Progenitor cell of endocrine pancreas (in vitro differentiated cells): ENCODE measurements at regions not wholly inside any gene's neighbourhood (a gene's known extent, or its start where the extent isn't known, plus 50 kb on each side); places are given as distances from the start of the nearest gene placed in this dataset.
A peak's percentile ranks its signal among the peaks of the same experiment; 100 is the strongest.
"Not testable (repeated sequence)": the region's sequence is repeated elsewhere in the genome, so short reads cannot be mapped to it uniquely, and the experiment has no call there.

Source experiments
- DNase-seq: peaks from one replicate; pipeline ENCODE4 v3.0.0; 2021; ENCODE audit warnings: low spot score; ENCODE audit not compliant: unreplicated experiment
- H3K27ac Mint-ChIP-seq: 2 replicates; pipeline ENCODE4 v1.8.0; 2021; ENCODE audit warnings: mild to moderate bottlenecking, moderate library complexity, mixed read lengths
- H3K27me3 Mint-ChIP-seq: 2 replicates; pipeline ENCODE4 v1.8.0; 2021; ENCODE audit warnings: mixed read lengths
- H3K36me3 Mint-ChIP-seq: 2 replicates; pipeline ENCODE4 v1.8.0; 2022; ENCODE audit warnings: mixed read lengths; ENCODE audit not compliant: insufficient read depth
- H3K4me1 Mint-ChIP-seq: 2 replicates; pipeline ENCODE4 v1.8.0; 2021; ENCODE audit warnings: low read depth, mixed read lengths
- H3K4me3 Mint-ChIP-seq: 2 replicates; pipeline ENCODE4 v1.8.0; 2021; ENCODE audit warnings: low read depth, mild to moderate bottlenecking, moderate library complexity, mixed read lengths
- H3K9me3 Mint-ChIP-seq: 2 replicates; pipeline ENCODE4 v1.8.0; 2021; ENCODE audit warnings: low read depth, mixed read lengths
- CTCF ChIP-seq: fragments of 200-600 bp; sonication (generic); IDR thresholded peaks from one replicate; pipeline ENCODE4 v1.5.0; 2021; ENCODE audit warnings: antibody characterized with exemption, mild to moderate bottlenecking; ENCODE audit not compliant: unreplicated experiment

- no peak for DNase-seq
- Mint-ChIP-seq H3K9me3 (peaks cover 10% of the 10 kb centered on the region), H3K4me1 (peaks cover 5% of the 10 kb centered on the region), H3K27ac (no peak overlapping the region), H3K36me3 (no peaks in the 10 kb centered on the region), H3K4me3 (no peak overlapping the region), H3K27me3 (no peaks in the 10 kb centered on the region)
- no peak for TF ChIP-seq CTCF
These were observed 90.6 kb downstream of the VCPKMT start for GRCh38 chr14:50025776-50026175.

- Mint-ChIP-seq H3K27ac (no peak overlapping the region), H3K4me3 (no peak overlapping the region), H3K36me3 (no peaks in the 10 kb centered on the region), H3K4me1 (peaks cover 5% of the 10 kb centered on the region), H3K9me3 (peaks cover 6% of the 10 kb centered on the region), H3K27me3 (no peaks in the 10 kb centered on the region)
- no peak for DNase-seq
- TF ChIP-seq CTCF: no peak
These were observed 90.0 kb downstream of the VCPKMT start for GRCh38 chr14:50026396-50026795.

- no peaks in the 10 kb centered on the region for H3K36me3 Mint-ChIP-seq
- no peak overlapping the region for H3K4me3 Mint-ChIP-seq
- no peak for TF ChIP-seq CTCF
- no peaks in the 10 kb centered on the region for H3K27me3 Mint-ChIP-seq
- no peak overlapping the region for H3K27ac Mint-ChIP-seq
- H3K9me3 Mint-ChIP-seq: peaks cover 6% of the 10 kb centered on the region
- no peak for DNase-seq
- peaks cover 5% of the 10 kb centered on the region for H3K4me1 Mint-ChIP-seq
These were observed 88.6 kb downstream of the VCPKMT start for GRCh38 chr14:50027816-50028215.

GRCh38 chr14:50028458-50028857, 87.9 kb downstream of the VCPKMT start:
- Mint-ChIP-seq H3K27ac (no peak overlapping the region), H3K4me1 (peaks cover 5% of the 10 kb centered on the region), H3K27me3 (no peaks in the 10 kb centered on the region), H3K36me3 (no peaks in the 10 kb centered on the region), H3K9me3 (peaks cover 6% of the 10 kb centered on the region), H3K4me3 (no peak overlapping the region)
- no peak for TF ChIP-seq CTCF
- DNase-seq: no peak

- Mint-ChIP-seq H3K4me3 (no peak overlapping the region), H3K36me3 (no peaks in the 10 kb centered on the region), H3K27ac (peak overlapping the region; percentile 8), H3K27me3 (no peaks in the 10 kb centered on the region), H3K9me3 (peaks cover 6% of the 10 kb centered on the region), H3K4me1 (peaks cover 5% of the 10 kb centered on the region)
- no peak for DNase-seq
- no peak for TF ChIP-seq CTCF
These were observed 86.3 kb downstream of the VCPKMT start for GRCh38 chr14:50030036-50030435.

- H3K4me1 Mint-ChIP-seq, H3K9me3 Mint-ChIP-seq, H3K4me3 Mint-ChIP-seq, H3K36me3 Mint-ChIP-seq, DNase-seq, H3K27ac Mint-ChIP-seq, H3K27me3 Mint-ChIP-seq: not testable (repeated sequence)
These were observed 85.5 kb downstream of the VCPKMT start for GRCh38 chr14:50030911-50031310.
